ENCODE measurements at regions not wholly inside any gene's neighbourhood (a gene's known extent, or its start where the extent isn't known, plus 50 kb on each side); places are given as distances from the start of the nearest gene placed in this dataset.

- no TSS peak for BruUV-seq (replicated peaks)
- intact Hi-C loops (cut with micrococcal nuclease; ENCODE audit: unreplicated experiment), result no loop called here
- DNase-seq (ENCODE audit: low read depth, low spot score) (no peak), ATAC-seq (no peak), FAIRE-seq (no peak)
- ChIA-PET RAD21 (ENCODE audit: unreplicated experiment) (no interaction called here), SMC1A (ENCODE audit: uncharacterized antibody, unreplicated experiment) (interaction anchor here (1.0 kb wide), 1 partner anchor 13 kb away, joined by 3 read pairs; no protein-coding TSS in a partner anchor), POLR2A (no interaction called here), CTCF (no interaction called here)
- H3K4me2 ChIP-seq (ENCODE audit: control insufficient read depth, insufficient read depth), result no peak overlapping the region
- H3K9me3 ChIP-seq (replicated peaks; ENCODE audit: control insufficient read depth, insufficient read depth, low read length), result no peaks in the 10 kb centered on the region
- H3K9ac ChIP-seq (ENCODE audit: control insufficient read depth, insufficient read depth, low read length), result no peak overlapping the region
- no peak overlapping the region for H2AFZ ChIP-seq (ENCODE audit: control insufficient read depth, low read depth, low read length)
- no peak overlapping the region for H3K4me3 ChIP-seq
- in situ Hi-C loops (cut with MboI), result no loop called here
- H3K4me1 ChIP-seq (ENCODE audit: control insufficient read depth, insufficient read depth, low read length), result no peaks in the 10 kb centered on the region
- H3K27ac ChIP-seq (ENCODE audit: control insufficient read depth, insufficient read depth), result no peak overlapping the region
- H3K79me2 ChIP-seq (ENCODE audit: control insufficient read depth, insufficient read depth, low read length), result no peaks in the 10 kb centered on the region
- WGBS (ENCODE audit: insufficient coverage, insufficient replicate concordance, low lambda C conversion rate, missing lambda C conversion rate), result 0% methylated on average over 1 of the region's 1 CpG
- no peaks in the 10 kb centered on the region for H3K27me3 ChIP-seq (replicated peaks in 1 of 2; ENCODE audit: control insufficient read depth in 2 of 2, insufficient read depth in 2 of 2, low read length in 1 of 2)
- no peaks in the 10 kb centered on the region for H4K20me1 ChIP-seq (ENCODE audit: control insufficient read depth, insufficient read depth)
- H3K36me3 ChIP-seq (ENCODE audit: control insufficient read depth in 2 of 2, insufficient read depth in 2 of 2, low read length in 1 of 2), result no peaks in the 10 kb centered on the region
- TF ChIP-seq HSF1 (IDR thresholded peaks at IDR 0.05; ENCODE audit: low read depth, low read length) (no peak), CUX1 (IDR thresholded peaks at IDR 0.05; ENCODE audit: insufficient replicate concordance, low read depth, low read length) (no peak), ATF2 (IDR thresholded peaks at IDR 0.05; ENCODE audit: low read length) (no peak), ZBTB33 (IDR thresholded peaks at IDR 0.05) (no peak), EGR1 (IDR thresholded peaks at IDR 0.05; ENCODE audit: borderline replicate concordance in 1 of 2, low read depth in 2 of 2, low read length in 2 of 2) (no peak), SPI1 (IDR thresholded peaks at IDR 0.05; ENCODE audit: borderline replicate concordance, insufficient read depth, low read depth, low read length) (no peak), ETV6 (conservative IDR thresholded peaks at IDR 0.05 in 1 of 2, IDR thresholded peaks at IDR 0.05 in 1 of 2; ENCODE audit: borderline replicate concordance in 1 of 2, low read depth in 1 of 2) (no peak), NR2C1 (IDR thresholded peaks at IDR 0.05) (no peak), SMAD5 (IDR thresholded peaks at IDR 0.05; ENCODE audit: low read depth) (no peak), RBBP5 (conservative IDR thresholded peaks at IDR 0.05) (no peak), ATF7 (IDR thresholded peaks at IDR 0.05; ENCODE audit: low read depth) (no peak), ESRRA (IDR thresholded peaks at IDR 0.05; ENCODE audit: low read length) (no peak), JUND (IDR thresholded peaks at IDR 0.05; ENCODE audit: low read depth, low read length) (no peak), ZNF207 (IDR thresholded peaks at IDR 0.05; ENCODE audit: borderline replicate concordance) (no peak), KDM1A (IDR thresholded peaks at IDR 0.05; ENCODE audit: borderline replicate concordance) (no peak), GATAD2B (conservative IDR thresholded peaks at IDR 0.05; ENCODE audit: low read depth) (no peak)
Observed at GRCh38 chr4:106476741-106477140, 108.2 kb upstream of the GIMD1 start.
